HT-29 (cell line): ENCODE measurements at regions not wholly inside any gene's neighbourhood (a gene's known extent, or its start where the extent isn't known, plus 50 kb on each side); places are given as distances from the start of the nearest gene placed in this dataset.
"Not testable (repeated sequence)": the region's sequence is repeated elsewhere in the genome, so short reads cannot be mapped to it uniquely, and the experiment has no call there.

Source experiments
- DNase-seq: peaks from one replicate; pipeline ENCODE4 v3.0.0-alpha.2; 2015; ENCODE audit warnings: low spot score

DNA sequence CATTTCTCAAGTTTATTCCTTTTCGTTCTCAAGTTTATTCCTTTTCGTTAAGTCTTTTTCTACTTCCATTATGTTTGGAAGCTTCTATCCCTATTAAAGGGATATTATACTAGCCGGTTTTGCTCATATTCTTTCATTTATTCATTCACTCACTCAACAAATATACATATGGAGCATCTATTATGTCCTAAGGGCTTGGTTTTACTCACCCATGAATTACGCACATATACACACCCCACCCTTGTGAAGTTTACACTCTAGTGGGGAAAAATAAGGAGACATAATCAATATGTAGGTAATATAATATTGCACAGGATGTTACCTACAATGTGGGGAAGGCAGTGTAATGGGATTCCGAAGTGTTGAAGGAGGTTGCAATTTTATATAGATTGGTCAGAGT, 90.5 kb downstream of the ACTL7B start:
- DNase-seq: no peak

DNA sequence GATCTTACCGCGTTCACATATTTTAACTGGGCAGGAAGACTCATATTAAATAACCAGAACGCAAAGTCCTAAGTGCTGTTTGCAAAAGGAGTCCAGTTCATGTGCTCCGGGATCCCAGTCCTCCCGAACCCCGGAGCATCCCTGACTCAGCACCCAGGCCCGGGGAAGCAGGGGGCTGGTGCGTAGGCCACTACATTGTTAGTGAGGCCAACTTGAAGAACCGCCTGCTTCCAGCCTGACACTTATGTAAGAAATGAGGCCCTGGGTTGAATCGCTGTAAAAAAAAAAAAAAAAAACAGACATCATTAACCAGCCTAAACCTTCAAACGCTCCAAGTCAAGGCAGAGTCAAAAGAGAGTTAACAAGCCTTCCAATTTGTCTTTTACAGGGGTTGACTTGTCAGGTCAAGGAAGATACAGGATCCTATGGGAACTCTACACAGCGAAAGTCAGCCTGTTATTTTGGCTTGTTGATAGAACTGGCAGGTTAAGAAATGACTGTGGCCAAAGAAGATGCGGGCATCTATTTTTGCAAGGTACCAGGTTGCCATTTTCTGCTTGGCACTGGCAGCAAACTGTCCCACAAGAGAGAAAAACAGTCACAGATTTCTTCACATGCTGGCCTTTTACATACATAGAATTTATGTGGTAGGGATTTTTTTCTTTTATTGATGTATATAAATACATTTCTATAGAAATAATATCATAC, 93.3 kb downstream of the ACTL7B start:
- DNase-seq: no peak

- DNase-seq: peak; percentile 76
These were observed 94.0 kb downstream of the ACTL7B start for GRCh38 chr9:108761655-108762347.

GRCh38 chr9:108760841-108761240, 94.9 kb downstream of the ACTL7B start:
- no peak for DNase-seq

GRCh38 chr9:108759835-108760234, 96.0 kb downstream of the ACTL7B start:
- DNase-seq: no peak

DNA sequence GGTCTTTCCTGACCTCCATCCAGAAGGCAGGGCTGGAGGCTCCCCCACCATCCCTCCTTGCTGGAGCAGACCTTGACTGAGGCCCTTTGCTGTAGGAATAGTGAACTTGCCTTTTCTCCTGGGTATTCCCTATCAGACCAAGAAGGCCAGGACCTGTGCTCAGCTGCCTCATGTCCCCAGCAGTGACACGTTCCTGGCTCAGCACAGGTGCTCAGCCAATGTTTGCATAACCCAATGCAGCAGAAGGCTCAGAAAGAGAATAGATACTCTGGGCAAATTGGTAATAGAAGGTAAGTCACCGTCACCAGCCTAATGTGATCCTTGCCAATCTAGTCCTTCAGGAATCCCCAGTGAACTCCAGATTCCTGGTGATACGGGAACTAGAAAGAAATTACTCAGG, 96.4 kb downstream of the ACTL7B start:
- no peak for DNase-seq

DNA sequence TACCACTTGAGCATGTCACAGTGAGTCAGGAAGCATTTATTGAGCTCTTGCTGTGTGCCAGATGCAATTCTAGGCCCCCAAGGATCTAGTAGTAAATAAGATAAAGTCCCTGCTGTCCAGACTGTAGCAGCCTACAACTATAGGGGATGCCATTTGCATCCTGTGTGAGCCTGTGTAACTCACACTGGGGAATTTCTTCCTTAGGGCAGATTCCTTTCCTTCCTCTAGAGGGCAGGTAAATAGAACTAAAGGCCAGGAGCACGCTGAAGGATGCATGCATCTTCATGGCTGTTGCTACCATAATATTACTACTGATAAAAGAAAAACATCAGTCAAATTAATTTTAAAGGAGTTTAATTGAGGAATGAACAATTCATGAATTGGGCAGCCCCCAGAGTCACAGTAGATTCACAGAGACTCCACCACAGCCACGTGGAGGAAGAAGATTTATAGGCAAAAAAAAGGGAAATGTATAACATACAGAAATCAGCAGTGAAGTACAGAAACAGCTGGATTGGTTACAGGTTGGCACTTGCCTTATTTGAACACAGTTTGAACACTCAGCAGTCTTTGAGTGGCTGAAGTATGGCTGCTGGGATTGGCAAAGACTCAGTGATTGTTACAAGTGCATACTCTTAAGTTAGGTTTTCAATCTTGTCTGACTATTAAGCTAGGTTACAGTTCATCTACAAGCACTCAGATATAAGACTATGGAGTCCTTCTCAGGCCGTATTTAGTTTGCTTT, 98.9 kb downstream of the ACTL7B start:
- DNase-seq: peak; percentile 26

DNA sequence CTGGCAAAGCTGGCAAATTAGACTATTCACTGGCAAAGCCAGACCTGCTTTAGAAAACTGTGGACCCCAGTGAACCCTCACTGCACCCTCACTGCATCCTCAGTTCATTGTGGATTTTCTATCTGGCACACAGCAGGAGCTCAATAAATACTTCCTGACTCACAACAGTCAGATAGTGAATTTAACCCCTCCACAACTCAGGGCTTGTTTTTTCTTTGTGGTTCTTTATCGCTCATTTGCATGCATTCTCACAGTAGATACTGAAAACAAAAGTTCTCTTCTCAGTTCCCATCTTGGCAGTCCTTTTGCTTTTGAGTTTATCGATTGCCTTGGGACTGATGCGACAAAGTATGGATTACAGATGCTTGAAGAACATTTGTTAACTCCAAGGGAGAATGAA, 99.8 kb downstream of the ACTL7B start:
- no peak for DNase-seq

DNA sequence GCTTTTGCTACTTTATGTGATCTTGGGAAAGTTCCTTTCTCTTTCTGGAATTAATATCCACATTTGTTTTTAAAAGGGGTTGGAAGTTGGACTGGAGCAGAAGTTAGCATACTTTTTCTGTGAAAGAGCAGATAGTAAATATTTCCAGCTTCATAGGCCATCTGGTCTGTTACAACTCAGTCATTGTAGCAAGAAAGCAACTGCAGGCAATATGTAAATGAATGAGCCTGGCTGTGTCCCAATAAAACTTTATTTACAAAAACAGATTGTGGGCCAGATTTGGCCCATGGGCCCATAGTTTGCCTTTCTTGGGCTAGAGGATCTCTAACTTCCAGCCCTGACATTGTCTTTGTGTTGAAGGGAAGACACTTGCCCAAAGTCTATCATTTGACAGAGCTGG, 104.4 kb downstream of the ACTL7B start:
- DNase-seq: no peak

GRCh38 chr9:108750661-108751215, 105.0 kb downstream of the ACTL7B start:
- DNase-seq: no peak

DNA sequence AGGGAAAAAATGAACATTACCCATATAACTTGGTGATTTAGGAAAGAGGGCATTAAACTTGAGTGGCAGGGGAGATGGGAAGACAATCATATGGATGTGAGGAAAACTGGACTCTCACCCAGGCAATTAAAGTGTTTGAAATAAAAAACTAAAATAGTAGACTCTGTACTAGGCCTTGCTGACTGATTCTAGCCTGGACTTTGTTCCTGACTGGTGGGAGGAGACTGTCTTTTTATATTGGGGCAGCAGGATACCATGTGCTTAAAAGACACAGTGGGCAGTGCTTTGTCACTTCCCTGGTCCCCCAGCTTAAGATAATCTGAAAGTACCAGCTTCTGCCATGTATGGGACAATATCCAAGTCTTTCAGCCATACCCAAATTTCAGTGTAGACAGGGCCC, 107.0 kb downstream of the ACTL7B start:
- DNase-seq: no peak

- peak; percentile 25 for DNase-seq
These were observed 108.9 kb downstream of the ACTL7B start for GRCh38 chr9:108746864-108747263.

GRCh38 chr9:108746001-108746400, 109.8 kb downstream of the ACTL7B start:
- no peak for DNase-seq

- no peak for DNase-seq
These were observed 111.1 kb downstream of the ACTL7B start for GRCh38 chr9:108744641-108745040.

GRCh38 chr9:108743901-108744371, 111.8 kb downstream of the ACTL7B start:
- peak; percentile 11 for DNase-seq

GRCh38 chr9:108743416-108743815, 112.4 kb downstream of the ACTL7B start:
- DNase-seq: no peak

DNA sequence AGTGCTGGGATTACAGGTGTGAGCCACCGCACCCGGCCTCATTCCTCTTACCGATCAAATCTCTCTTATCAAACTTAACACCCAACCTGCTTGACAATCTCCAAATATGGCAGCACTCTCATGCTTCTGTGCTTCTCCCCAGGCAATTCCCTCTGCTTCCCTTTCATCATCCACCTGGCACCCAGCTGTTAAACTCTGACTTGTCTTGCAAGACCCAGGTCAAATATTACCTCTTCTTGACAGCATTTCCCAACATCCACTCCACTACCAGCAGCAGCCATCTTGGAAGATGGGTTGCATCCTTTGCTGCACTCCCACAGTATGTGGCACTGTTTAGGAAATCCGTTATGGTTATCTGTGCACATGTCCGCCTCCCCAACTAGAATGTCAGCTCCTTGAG, 113.6 kb downstream of the ACTL7B start:
- no peak for DNase-seq

DNA sequence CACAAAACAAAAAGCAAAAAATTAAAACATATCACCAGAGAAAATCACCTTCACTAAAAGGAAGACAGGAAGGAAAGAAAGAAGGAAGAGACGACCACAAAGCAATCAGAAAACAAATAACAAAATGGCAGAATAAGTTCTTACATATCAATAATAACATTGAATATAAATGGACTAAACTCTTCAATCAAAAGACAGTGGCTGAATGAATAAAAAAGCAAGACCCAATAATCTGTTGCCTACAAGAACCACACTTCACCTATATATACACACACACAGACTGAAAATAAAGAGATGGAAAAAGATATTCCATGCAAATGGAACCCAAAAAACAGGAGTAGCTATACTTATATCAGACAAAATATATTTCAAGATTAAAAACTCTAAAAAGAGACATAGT, 124.5 kb downstream of the ACTL7B start:
- not testable (repeated sequence) for DNase-seq

GRCh38 chr9:108727580-108728111, 128.1 kb downstream of the ACTL7B start:
- DNase-seq: no peak

DNA sequence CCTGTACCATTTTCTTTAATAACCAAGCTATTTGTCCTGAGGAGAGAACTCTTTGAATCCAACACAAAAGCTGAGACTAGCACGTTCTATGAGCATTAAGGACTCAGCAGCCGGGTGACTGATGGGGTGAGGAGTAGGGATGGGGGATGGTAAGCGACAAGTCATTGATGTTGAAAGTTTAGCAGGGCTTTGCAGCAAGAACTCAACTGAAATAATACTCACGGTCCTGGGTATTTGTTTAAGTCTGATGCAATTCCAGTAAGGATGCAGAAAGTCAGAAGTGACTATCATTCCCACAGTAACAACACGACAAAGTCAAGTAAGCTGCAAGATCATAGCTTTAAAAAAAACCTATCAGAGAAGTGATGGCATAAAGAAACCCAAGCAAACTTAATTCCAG, 131.1 kb downstream of the ACTL7B start:
- DNase-seq: no peak

DNA sequence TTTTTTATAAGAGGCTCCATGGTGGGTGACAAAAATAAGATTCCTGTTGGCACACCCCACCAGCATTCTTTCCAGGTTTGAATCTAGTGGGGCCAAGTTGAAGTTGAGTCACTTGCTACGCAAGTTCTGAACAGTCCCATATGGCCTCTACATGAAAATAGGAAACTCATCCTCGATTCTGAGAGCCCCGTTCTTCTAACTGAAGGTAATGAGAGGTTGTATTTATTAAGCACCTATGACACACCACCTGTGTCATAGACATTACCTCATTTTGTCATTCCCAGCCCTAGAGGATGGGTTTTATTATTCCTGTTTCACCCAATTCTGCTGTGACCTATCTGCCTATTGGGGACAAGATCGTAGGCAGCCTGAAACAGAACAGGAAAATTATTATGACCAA, 131.7 kb downstream of the ACTL7B start:
- DNase-seq: no peak

- DNase-seq: no peak
These were observed 133.4 kb downstream of the ACTL7B start for GRCh38 chr9:108722396-108722795.
